ENCODE measurements at regions not wholly inside any gene's neighbourhood (a gene's known extent, or its start where the extent isn't known, plus 50 kb on each side); places are given as distances from the start of the nearest gene placed in this dataset.

DNA sequence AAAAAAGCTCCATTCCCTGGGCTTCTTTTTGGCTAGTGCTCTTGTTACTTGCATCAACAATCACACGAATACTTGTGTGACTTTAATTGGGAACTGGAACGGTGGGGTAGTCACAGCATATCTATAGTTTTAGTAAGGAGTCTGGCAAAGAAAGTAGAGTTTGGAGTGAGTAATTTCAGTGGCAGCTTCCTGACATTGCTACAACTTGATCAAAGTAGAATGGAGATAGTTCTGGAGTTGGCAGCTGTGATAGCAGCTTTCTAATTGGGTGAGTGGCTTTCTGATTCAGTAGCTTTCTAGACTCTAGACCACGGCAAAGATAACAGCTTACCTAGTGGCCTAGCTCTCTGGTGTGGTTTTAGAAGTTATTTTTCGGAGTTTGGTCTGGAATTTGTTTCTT, 475.0 kb downstream of the TUSC7 start:
- DNase-seq (ENCODE audit: low spot score) = peak; percentile 3

DNA sequence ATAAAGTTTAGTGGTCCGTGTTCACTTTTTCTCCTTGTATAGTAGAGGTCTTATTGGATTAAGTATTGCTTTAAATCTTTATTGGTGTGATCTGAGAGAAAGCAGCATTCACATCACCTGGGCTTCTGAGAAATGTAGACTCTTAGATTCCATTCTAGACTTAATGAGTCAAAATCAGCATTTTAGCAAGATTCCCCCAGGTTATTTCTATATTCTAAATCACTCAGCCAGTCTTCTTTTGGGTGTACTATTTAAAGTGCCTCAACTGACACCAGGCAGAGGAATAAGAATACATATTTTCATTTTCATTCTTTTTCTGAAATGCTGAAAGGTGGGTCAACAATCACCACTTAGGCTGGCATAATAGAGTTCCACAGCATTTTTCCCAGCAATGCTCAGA, 481.7 kb downstream of the TUSC7 start:
- no peak for DNase-seq (ENCODE audit: low spot score)

DNA sequence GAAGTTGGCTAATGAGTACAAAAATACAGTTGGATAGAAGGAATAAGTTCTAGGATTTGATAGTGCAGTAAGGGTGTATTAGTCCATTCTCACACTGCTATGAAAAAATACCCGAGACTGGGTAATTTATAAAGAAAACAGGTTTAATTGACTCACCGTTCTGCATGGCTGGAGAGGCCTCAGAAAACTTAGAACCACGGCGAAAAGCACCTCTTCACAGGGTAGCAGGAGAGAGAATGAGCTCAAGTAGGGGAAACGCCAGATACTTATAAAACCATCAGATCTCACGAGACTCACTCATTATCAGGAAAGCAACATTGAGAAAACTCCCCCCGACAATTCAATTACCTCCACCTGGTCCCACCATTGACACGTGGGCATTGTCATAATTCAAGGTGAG, 483.3 kb downstream of the TUSC7 start:
- DNase-seq (ENCODE audit: low spot score) = no peak

DNA sequence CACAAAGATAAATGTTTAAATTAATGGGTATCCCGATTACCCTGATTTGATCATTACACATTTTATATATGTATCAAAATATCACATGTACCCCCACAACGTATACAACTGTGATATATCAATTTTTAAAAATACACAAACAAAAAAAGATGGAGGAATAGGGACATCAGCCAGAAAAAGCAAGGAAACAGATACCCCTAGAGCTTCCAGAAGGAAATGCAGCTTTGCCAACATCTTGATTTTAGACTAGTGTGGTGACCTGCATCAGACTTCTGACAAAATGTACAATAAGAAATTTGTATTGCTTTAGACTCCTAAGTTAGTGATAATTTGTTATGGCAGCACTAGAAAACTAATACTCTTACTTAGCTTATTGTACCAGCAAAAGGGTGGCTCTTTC, 483.8 kb downstream of the TUSC7 start:
- DNase-seq (ENCODE audit: low spot score) = peak; percentile 47

DNA sequence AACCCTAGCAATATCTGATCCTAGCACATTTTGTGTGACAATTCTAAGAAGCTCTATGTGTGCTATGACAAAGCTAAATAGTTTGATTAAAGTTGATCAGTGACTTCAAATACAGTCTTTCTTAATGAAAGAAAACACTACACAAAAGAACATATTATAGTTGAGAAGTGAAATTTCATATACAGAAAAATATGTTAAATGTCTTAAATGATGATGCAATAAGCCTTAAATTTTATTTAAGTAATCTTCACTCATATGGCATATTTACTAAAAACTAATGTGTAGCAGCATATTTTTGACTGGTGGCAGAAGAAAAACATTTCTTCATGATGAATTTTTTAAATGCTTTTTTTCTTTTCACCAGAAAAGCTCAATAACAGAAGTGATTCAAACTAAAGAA, 485.5 kb downstream of the TUSC7 start:
- DNase-seq (ENCODE audit: low spot score) = no peak

DNA sequence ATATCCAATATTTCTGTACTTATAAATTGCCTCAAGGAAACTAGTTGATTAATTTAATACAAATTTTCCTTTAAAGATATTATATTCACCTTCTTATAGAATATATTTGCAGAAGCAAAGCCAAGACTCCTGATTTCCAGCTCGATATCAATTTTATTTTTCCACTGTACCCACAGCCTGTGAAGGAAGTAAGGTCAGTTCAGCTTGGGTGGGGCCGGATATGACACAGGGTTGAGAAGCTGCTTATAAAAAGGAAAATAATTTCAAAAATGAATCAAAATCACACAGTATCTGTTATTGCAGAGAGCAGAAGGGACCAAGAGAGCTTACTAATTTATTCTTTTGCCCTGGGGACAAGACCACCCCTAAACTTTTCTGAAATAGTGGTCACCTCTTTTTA, 491.4 kb downstream of the TUSC7 start:
- no peak for DNase-seq (ENCODE audit: low spot score)

DNA sequence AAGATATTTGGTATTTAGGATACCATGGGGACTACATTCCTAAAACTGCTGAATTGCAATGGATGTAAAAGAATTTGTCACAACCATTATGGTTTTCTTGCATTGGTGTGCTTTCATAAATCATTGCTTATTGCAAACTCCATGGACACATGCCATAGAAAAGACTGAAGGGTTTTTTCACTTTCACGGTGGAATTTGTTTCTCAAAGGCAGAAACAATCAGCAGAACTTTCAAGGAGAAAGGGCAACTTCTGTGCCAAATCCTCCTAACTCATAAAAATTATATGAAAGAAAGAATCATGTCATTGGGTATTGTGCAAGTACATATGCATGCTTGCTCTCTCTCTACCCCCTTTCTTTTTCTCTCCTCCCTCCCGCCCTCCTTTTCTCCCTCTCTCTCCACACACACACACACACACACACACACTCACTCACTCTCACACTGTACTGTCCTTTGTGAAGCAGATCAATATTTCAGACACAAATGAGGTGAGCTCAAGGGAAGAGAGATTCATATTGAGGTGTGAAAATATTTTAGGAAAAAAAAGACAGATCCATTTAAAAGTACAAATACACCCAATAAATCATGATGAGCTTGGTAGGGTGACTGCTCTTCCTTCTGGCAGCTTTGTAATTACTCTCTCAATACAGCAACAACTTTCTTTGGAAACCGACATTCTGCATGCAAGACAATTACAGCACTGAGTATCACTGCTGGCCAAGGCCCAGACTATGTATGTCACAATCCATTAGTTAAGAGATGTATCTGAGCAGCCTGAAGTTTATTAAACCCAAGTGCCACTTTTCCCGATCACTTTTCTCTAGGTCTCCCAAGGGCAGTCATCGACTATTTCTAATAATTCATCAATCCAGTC, 492.6 kb downstream of the TUSC7 start:
- DNase-seq (ENCODE audit: low spot score) = no peak

DNA sequence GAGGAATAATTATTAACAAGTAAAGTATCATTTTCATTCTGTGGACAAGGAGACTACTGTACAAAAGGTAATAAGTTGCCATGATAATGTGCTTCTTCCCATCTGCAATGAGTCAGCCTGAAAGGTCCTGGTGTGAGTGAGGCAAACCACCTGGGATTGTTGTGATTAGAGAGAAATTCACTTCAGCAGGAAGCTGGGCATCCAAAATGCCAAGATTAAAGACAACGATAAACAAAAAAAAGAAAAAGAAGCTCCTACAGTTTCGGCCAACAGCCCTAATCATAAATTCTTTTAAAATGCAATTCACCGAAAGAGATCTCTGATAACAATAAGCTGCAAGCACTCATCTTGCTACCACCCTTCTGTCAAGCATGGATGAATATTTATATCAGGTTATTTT, 507.8 kb downstream of the TUSC7 start:
- DNase-seq (ENCODE audit: low spot score) = no peak

DNA sequence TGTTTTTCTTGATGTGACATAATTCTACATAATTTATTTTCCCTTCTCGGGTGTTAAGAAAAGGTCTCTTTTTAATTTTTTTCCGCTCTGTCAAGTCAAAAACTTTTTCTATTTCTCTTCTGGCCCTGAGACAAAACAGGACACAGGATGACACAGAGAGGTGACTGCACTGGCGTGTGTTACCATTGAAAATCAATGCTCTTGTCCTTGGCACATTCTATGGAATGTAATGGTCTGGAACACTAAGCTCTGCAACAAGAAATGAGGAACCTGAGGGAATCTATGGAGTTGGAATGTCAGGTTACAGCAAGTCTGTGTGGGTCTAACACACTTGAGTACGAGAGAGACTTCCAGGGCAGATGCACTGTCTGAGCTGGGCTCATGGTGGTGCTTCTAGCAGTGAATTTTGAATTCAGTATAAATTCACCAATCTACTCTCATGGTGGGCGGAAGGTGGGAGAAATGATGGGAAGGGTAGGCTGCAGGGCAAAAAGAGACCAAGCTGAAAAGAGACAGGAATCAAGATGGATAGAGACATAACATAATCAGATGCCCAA, 508.3 kb downstream of the TUSC7 start:
- DNase-seq (ENCODE audit: low spot score) = no peak

DNA sequence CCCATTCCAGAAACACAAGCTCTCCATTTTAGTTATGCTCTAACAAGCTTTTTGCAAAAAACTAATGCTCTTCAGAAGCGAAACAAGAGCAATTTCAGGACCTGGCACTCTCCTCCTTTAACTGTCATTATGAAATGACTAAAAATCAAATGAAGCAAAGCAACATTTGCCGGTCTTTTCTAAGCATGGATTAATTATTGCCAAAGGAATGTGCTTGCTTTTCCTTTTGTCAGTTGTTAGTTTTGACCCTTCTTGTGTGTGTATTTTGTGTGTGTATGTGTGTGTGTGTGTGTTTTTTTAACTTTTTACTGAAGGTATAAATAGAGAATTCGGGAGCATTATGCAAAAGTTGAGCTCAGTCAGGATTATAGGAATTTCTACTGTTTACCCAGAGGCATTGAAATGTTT, 509.1 kb downstream of the TUSC7 start:
- DNase-seq (ENCODE audit: low spot score) = no peak

DNA sequence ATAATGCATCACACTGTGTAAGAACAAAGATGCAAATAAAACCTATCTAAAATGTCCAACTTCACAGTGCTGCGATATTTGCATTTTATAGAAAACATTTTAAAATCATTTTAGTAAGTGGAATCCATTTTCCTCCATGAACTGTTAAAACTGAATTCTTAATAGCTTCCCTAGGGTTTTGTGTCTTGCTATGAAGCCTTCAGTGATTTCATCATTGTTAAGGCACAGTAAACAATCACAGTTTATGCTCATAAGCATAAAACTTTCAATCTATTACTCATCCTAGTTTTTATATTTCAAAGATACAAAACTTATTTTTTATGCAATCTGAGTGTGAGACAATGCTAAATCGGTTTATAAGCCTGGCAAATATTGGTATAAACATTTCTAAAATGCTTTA, 509.7 kb downstream of the TUSC7 start:
- no peak for DNase-seq (ENCODE audit: low spot score)

DNA sequence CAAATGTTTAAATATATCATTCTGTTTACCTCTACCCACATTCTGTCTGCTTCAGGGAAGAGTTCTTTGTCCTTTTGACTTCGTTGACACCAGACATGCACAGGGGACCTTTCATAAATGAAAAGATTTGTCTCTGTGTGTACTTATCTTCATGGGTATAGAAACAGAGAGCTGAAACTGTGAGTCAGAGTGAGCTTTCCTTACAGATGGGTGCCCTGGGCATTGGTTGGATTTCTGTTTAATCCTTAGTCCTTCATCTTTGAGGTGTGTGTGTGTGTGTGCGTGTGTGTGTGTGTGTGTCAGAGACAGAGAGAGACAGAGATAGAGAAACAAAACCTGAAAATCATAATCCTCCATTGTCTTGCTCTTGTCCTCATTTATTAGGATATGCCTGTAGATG, 517.4 kb downstream of the TUSC7 start:
- no peak for DNase-seq (ENCODE audit: low spot score)

DNA sequence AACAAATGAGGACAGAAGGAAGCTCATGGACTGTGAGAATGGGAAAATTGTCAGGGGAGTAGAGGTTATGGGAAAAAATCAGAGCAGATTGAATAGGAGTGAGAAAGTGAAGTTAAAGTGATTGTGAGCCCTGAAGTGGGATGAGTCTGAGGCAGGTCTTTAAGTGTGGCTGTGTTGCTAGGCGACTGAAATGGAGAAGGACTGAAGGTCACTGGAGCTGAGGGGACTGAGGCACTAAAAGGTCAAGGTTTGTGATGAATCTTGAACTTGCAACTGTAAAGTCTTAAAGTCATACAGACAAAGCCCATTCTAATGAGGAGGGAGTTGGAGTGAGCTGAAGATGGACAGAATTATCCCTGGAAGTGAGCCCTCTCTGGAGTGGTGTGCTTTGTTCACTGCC, 518.9 kb downstream of the TUSC7 start:
- DNase-seq (ENCODE audit: low spot score) = no peak

DNA sequence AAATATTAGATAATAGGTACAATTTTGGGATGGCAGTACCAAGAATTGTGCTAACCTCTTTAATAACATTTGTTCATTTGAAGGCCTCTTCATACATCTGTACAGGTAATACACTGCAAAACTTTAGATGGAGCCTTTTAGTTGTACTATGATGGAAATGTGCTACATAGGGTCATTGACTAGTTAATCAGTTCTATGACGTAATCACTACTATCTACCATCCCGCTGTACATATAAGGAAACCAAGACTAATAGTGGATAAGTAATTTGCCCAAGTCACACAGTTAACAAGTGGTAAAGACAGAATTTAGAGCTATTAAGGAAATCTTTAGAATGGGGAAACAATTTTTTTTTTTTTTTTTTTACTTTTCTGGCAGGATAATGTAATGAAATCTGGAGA, 521.3 kb downstream of the TUSC7 start:
- no peak for DNase-seq (ENCODE audit: low spot score)

DNA sequence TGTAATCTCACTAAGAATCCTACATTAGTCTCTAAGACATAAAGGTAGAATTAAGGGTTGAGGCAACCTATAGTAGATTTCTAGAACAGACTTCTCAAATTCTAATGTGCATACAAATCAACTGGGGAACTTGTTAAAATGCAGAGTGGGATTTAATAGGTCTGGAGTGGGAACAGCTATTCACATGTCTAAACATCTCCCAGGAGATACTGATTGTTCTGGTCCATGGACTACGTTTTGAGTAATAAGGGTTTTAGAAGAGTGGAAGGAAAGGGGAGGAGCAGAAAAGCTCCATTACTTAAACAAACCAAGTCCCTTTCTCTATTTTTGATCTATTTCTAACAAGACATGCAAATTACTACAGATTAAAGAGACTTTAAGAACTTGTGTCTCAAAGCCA, 524.8 kb downstream of the TUSC7 start:
- no peak for DNase-seq (ENCODE audit: low spot score)

DNA sequence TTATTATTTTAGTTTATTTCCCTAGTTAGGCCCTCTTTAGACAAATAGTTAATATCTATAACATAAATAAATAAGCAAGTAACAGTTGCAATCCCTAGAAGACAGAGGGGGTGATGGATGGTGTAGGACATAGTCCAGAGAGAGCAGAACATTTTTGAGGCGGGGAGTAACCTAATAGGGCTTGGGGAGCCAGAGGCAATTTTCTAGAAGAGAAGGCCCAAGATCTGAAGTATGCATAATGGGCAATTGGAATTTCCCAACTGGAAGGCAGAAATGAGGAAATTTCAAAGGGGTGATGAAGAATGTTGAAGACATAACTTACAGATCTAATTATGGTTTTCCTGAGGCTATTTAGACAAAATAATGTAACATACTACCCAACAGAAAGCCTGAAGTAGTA, 525.7 kb downstream of the TUSC7 start:
- no peak for DNase-seq (ENCODE audit: low spot score)

DNA sequence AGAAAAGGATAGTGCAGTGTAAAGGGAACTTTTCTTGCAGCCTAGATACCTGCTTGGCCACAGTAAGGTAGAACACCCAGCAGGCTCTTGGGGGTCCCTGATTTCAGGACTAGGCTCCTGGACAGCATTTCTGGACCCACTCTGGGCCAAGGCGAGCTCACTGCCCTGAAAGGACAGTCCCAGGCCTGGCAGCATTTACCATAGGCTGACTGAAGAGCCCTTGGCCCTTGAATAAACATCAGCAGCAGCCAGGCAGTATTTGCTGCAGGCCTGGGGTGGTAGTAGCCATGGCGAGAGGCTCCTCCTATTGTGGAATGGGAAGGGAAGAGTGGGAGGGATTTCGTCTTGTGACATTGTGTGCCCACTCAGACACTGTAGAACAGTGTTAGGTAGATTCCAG, 529.2 kb downstream of the TUSC7 start:
- no peak for DNase-seq (ENCODE audit: low spot score)

DNA sequence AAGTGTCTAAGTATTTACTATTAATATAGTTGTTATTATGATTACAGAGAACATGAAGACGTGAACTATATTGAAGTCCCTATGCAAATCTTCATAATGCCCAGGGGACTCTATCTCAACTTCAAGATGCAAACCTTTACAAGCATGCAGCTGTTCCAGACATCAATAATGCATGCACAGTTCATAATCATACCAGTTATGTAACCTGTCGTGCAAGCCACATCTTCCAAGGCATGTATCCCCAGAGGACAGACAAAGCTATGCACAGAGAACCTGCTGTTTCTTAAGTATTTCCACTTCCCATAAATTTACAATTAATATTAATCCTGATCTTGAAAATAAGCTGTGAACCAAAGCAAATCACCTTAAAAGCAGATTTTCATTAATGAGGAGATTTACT, 534.1 kb downstream of the TUSC7 start:
- no peak for DNase-seq (ENCODE audit: low spot score)

DNA sequence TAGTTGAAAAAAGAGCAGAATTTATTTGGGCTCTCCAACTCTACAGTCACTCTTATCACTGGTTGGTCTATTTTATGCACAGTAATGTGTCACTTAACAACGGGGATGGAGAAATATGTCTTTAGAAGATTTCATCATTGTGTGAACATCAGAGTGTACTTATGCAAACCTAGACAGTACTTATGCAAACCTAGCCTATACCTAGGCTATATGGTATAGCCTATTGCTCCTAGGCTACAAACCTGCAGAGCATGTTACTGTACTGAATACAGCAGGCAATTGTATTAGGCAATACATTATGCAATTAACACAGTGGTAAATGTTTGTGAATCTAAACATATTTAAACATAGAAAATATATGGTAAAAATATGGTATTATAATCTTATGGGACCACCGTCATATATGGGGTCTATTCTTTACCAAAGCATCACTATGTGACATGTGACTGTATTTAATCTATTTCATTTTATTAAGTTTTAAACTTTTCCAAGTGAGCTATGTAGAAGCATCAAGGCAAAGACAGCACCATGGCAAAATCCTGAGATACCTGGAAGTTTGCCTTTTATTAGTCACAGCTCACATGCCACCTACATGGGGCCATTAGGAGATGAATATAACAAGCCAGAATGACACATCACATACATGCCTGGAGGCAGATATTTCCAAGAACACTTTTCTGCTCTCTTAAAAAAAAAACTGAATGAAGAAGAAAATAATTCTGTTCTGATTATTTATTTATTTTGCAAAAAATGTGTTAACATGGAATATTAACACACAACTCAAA, 537.4 kb downstream of the TUSC7 start:
- DNase-seq (ENCODE audit: low spot score) = no peak

DNA sequence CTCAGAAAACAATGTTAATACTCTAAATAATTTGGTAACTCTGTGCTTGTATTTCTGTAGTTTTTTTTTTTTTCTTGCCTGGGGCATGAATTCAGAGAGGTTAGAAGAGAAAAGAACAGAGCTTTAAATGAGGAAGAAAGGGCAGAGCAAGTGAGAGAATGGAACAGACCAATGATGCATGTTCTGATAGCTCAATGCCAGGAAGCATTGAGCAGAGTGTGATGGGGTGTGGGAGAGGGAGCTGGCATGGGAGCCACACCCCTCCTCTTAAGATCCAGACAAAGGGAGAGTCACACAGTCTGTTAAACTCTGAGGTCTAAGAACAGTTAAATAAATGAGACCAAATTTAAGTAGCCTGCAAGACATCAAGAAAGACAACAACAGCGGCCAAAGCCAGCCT, 538.6 kb downstream of the TUSC7 start:
- no peak for DNase-seq (ENCODE audit: low spot score)

DNA sequence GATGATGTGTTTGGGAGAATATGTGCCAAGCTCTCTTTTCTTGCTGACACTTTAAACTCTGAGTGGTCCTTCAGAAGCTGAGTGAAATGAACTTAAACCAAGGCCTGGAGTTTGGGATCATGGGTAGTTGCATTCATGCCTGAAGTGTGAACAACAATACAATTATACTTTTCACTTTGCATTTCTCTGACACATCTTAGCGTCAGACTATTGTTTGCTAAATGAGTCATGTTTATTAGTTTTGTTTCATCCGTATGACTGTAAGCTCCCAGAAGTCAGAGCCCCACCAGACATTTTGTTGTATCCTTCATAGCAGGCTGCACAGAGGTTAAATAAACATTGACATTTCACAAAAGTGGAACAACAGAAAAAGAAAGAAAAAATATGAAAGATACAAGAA, 542.6 kb downstream of the TUSC7 start:
- DNase-seq (ENCODE audit: low spot score) = peak; percentile 61

DNA sequence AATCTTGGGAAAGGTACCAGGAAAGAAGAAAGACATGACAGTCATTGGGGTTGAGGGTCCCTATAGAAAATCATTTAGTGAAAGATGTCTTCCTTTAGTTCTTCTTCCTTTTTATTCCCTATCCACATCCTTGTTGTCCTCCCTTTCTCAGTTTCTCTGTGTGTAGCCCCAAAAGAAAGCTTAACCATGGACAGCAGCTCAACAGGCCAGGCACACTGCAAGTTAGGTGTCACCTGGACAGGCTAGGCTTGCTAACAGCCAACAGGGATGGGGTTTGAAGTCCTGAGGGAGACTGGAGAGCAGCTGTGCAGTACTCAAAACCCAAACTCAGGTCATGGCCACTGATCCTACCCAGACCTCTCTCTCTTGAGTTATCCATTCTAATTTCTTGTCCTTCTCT, 543.1 kb downstream of the TUSC7 start:
- no peak for DNase-seq (ENCODE audit: low spot score)

DNA sequence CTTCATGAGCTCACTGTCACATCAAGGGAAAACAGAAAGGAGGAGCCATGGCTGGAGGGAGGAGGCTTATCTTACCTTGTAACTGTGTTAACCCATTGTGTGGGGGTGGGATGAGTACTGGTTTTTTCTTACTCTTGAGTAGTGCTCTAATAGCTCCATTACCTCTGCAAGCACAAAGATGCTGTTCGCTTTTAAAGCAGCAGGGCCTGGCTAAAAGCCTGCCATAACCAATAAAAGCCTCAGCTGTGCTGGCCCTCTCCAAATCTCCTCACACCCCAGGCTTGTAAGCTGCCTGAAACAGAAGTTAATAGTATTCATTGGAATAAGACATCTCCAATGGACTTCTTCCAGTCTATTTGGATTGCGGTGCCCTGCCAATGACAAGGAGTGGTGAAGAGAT, 544.1 kb downstream of the TUSC7 start:
- no peak for DNase-seq (ENCODE audit: low spot score)
